A673 (cell line): ENCODE measurements at regions not wholly inside any gene's neighbourhood (a gene's known extent, or its start where the extent isn't known, plus 50 kb on each side); places are given as distances from the start of the nearest gene placed in this dataset.

Experiments
- BruUV-seq: library from RNA; stranded (reverse); fragments of 400-500 nt; replicated peaks from 2 replicates; lab custom pipeline; 2021; lab: Mats Ljungman, UMichigan
- CTCF ChIA-PET: fragments of 300-600 bp; sonication (Branson Sonifier 250); formaldehyde crosslinking; loops from one replicate; lab custom pipeline; 2022; ENCODE audit warnings: antibody characterized with exemption; lab: Charles Lee
- POLR2A ChIA-PET: fragments of 300-600 bp; sonication (Branson Sonifier 250); formaldehyde crosslinking; loops from one replicate; lab custom pipeline; 2022; ENCODE audit warnings: antibody characterized with exemption; ENCODE audit not compliant: low non-redundant PET; lab: Charles Lee
- DNase-seq: peaks from one replicate; pipeline ENCODE4 v3.0.0-alpha.2; 2015; ENCODE audit warnings: low spot score
- H3K27ac ChIP-seq: fragments of 200-600 bp; sonication (generic); 2 replicates; pipeline ENCODE4 v1.5.1; 2016; ENCODE audit warnings: mixed run types, low read depth, mild to moderate bottlenecking, mixed read lengths, antibody characterized with exemption, low read length; ENCODE audit not compliant: poor library complexity, severe bottlenecking
- H3K27me3 ChIP-seq: fragments of 200-600 bp; sonication (generic); replicated peaks from 2 replicates; pipeline ENCODE4 v1.6.1; 2017; ENCODE audit warnings: mixed run types, low read depth, mild to moderate bottlenecking, mixed read lengths, antibody characterized with exemption, low read length; ENCODE audit not compliant: insufficient read depth, poor library complexity
- H3K36me3 ChIP-seq: fragments of 200-600 bp; sonication (generic); 2 replicates; pipeline ENCODE4 v1.6.1; 2016; ENCODE audit warnings: mixed run types, mild to moderate bottlenecking, mixed read lengths, antibody characterized with exemption, low read length; ENCODE audit not compliant: insufficient read depth, poor library complexity, severe bottlenecking
- H3K4me1 ChIP-seq: fragments of 200-600 bp; sonication (generic); 2 replicates; pipeline ENCODE4 v1.6.1; 2017; ENCODE audit warnings: mixed run types, mild to moderate bottlenecking, mixed read lengths, antibody characterized with exemption, low read length; ENCODE audit not compliant: insufficient read depth, poor library complexity, severe bottlenecking
- H3K4me3 ChIP-seq: fragments of 200-600 bp; sonication (generic); 2 replicates; pipeline ENCODE4 v1.5.1; 2016; ENCODE audit warnings: low read depth, mixed run types, mild to moderate bottlenecking, mixed read lengths, low read length; ENCODE audit not compliant: poor library complexity, severe bottlenecking
- H3K9me3 ChIP-seq: fragments of 200-600 bp; sonication (generic); 2 replicates; pipeline ENCODE4 v1.6.1; 2016; ENCODE audit warnings: mixed run types, low read depth, mild to moderate bottlenecking, mixed read lengths, antibody characterized with exemption, low read length; ENCODE audit not compliant: poor library complexity, severe bottlenecking
- EZH2 ChIP-seq: fragments of 200-600 bp; sonication (generic); IDR thresholded peaks from 2 replicates; pipeline ENCODE4 v1.6.1; 2017; ENCODE audit warnings: borderline replicate concordance, low read depth, mild to moderate bottlenecking, mixed read lengths, antibody characterized with exemption, low read length; ENCODE audit not compliant: poor library complexity, severe bottlenecking
- intact Hi-C: fragments of 100-400 bp; cut with micrococcal nuclease; formaldehyde crosslinking; loops from one replicate; pipeline ENCODE4 v1.10.0; 2022; ENCODE audit not compliant: unreplicated experiment
- TF ChIP-seq, protein P1 (sequence below): fragments of 300-800, 200-600 bp; sonication (generic); conservative IDR thresholded peaks from 2 replicates; pipeline ENCODE4 v1.5.1; 2017; ENCODE audit warnings: low read depth, mild to moderate bottlenecking, antibody characterized with exemption, low read length, moderate library complexity, mixed read lengths

DNA sequence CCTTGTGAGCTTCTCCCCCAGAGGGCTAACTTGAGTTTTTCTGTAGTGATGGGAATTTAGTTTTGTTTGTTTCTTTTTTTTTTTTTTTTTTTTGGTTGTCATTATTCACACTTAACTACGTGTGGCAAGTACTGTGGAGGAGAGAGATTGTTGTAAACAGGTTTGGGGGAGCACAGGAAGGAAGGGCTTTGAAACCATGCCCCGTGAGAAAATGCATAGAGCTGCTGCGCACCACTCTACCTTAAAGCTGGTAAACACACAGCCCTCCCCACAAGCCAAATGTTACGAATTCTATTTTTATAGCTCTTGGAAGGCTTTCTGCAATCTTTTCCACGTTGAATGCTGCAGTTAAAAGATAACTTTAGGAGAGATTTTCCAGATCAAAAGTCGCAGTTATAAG is 76.2 kb downstream of the ZNF22 start:
- ChIA-PET POLR2A (no interaction called here), CTCF (interaction anchor here (0.7 kb wide), 1 partner anchor 153 kb away, joined by 13 read pairs; no protein-coding TSS in a partner anchor)
- Histone ChIP-seq H3K9me3 (peaks cover 4% of the 10 kb centered on the region), H3K4me1 (peaks cover 21% of the 10 kb centered on the region), H3K4me3 (no peak overlapping the region), H3K36me3 (no peaks in the 10 kb centered on the region), H3K27ac (no peak overlapping the region), H3K27me3 (no peaks in the 10 kb centered on the region)
- intact Hi-C loops = no loop called here
- BruUV-seq = no TSS peak
- no peak for TF ChIP-seq EZH2
- TF ChIP-seq, protein P1, sequence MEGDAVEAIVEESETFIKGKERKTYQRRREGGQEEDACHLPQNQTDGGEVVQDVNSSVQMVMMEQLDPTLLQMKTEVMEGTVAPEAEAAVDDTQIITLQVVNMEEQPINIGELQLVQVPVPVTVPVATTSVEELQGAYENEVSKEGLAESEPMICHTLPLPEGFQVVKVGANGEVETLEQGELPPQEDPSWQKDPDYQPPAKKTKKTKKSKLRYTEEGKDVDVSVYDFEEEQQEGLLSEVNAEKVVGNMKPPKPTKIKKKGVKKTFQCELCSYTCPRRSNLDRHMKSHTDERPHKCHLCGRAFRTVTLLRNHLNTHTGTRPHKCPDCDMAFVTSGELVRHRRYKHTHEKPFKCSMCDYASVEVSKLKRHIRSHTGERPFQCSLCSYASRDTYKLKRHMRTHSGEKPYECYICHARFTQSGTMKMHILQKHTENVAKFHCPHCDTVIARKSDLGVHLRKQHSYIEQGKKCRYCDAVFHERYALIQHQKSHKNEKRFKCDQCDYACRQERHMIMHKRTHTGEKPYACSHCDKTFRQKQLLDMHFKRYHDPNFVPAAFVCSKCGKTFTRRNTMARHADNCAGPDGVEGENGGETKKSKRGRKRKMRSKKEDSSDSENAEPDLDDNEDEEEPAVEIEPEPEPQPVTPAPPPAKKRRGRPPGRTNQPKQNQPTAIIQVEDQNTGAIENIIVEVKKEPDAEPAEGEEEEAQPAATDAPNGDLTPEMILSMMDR = no peak
- DNase-seq = no peak

- DNase-seq = no peak
- no peak for TF ChIP-seq EZH2
- TF ChIP-seq, protein P1 = no peak
- Histone ChIP-seq H3K36me3 (no peaks in the 10 kb centered on the region), H3K27ac (no peak overlapping the region), H3K4me1 (peaks cover 25% of the 10 kb centered on the region), H3K9me3 (no peaks in the 10 kb centered on the region), H3K4me3 (no peak overlapping the region), H3K27me3 (no peaks in the 10 kb centered on the region)
- ChIA-PET CTCF (no interaction called here), POLR2A (no interaction called here)
- intact Hi-C loops = no loop called here
- BruUV-seq = no TSS peak
Observed at GRCh38 chr10:45080331-45080730, 79.6 kb downstream of the ZNF22 start.

DNA sequence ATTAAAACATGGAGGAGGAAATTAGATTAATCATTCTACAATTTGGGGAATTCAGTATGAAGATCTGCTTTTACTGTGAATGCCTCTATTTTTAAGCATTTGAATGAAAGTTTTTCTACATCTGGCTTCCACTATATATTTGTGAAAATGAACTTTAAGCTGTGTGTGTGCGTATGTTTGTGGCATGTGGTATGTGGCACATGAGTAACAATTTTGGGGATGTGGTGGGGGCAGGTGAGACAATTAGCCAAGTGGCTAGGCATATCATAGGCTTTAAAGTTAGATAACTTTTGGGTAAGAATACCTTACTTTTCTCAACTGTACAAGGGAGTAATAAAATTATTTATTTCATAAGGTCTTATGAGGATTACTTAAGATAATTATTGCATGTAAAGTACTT is 81.5 kb downstream of the ZNF22 start:
- ChIA-PET CTCF (no interaction called here), POLR2A (no interaction called here)
- no peaks in the 10 kb centered on the region for H3K27me3 ChIP-seq
- H3K4me3 ChIP-seq = no peak overlapping the region
- TF ChIP-seq EZH2 = no peak
- TF ChIP-seq, protein P1 = no peak
- H3K9me3 ChIP-seq = no peaks in the 10 kb centered on the region
- BruUV-seq = no TSS peak
- peaks cover 9% of the 10 kb centered on the region for H3K4me1 ChIP-seq
- H3K27ac ChIP-seq = no peak overlapping the region
- H3K36me3 ChIP-seq = no peaks in the 10 kb centered on the region
- intact Hi-C loops = no loop called here
- DNase-seq = no peak
